ENCODE measurements at regions not wholly inside any gene's neighbourhood (a gene's known extent, or its start where the extent isn't known, plus 50 kb on each side); places are given as distances from the start of the nearest gene placed in this dataset.

GRCh38 chr13:71068041-71068440, 799.0 kb downstream of the DACH1 start:
- no peak for DNase-seq

GRCh38 chr13:71067165-71067815, 799.7 kb downstream of the DACH1 start:
- peak; percentile 12 for DNase-seq

DNA sequence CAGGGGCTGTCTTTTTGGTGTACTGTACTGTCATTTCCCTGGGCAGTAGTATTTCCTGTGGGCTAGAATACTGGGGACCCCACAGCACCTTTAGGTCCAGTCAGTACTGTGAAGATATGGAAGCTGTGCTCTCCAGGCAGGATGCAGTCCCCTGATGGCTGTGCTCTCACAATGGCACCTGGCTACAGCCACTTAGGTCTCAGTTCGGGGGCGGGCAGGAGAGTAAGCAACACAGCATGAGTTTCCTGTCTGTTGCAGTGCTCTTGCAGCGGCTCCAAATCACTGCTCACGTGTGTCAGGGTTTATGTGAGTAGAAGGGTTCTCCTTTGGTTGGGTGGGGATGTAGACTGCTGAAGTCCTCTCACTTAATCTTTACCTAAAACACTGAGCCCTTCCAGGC, 810.4 kb downstream of the DACH1 start:
- DNase-seq: no peak

- no peak for DNase-seq
Observed at GRCh38 chr13:71055644-71056043, 811.4 kb downstream of the DACH1 start.

GRCh38 chr13:71055047-71055446, 812.0 kb downstream of the DACH1 start:
- DNase-seq: no peak

DNA sequence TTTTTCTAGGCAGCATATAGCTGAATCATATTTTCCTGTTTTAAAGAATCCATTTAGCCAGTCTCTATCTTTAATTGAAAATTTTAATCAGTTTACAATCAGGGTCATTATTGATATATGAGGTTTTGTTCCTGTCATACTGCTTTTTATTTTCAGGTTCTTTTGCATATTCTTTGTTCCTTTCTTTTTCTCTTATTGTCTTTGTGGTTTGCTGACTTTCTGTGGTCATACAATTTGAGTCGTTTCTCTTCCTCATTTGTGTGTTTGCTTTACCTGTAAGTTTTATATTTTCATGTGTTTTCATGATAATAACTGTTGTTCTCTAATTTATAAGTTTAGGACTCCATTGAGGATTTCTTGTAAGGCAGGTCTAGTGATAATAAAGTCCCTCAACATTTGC, 812.6 kb downstream of the DACH1 start:
- DNase-seq: no peak

DNA sequence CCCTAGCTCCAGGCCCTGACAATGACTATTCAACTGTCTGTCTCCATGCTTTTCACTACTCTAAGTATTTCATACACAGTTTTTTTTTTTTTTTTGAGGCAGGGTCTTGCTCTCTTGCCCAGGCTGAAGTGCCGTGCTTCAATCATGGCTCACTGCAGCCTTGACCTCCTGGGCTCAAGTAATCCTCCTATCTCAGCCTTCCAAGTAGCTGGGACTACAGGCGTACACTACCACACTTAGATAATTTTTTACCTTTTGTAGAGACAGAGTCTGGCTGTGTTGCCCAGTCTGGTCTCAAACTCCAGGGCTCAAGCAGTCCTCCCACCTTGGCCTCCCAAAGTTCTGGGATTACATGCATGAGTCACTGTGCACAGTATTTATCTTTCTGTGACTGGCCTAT, 815.4 kb downstream of the DACH1 start:
- no peak for DNase-seq

DNA sequence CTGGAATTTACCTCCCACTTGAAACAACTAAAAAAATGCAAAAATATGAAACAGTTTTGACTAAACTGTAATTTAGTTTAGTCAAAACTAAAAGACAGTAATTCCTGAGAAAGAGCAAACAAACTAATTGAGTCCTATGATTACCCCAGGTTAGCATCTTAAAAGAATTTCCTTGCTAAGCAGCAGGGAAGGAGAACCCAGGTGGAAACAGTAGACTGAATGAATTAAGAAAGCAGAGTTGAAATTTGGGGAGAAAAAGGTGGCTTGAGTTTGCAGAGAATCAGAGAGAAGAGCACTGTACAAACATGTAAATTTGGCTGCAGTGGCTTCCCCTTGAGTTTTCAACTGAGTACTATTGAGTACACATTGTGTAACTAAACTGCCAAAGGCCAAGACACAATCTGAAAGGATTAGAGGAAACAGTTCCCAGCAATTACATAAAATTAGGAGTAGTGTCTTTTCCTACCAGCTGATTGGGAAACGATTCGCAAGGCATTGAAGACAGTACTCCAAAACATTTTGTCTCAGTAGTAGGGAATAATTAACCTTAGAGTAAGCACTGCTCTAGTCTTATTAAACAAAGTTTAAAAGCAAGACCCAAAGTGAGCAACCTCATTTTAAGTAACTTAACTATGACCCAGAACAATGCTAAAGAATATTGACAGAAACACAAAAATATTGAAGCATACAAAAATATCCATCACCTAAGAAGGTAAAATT, 820.5 kb downstream of the DACH1 start:
- DNase-seq: no peak

GRCh38 chr13:71045101-71045500, 821.9 kb downstream of the DACH1 start:
- DNase-seq: no peak

- no peak for DNase-seq
Observed at GRCh38 chr13:71039440-71039839, 827.6 kb downstream of the DACH1 start.

- DNase-seq: no peak
Observed at GRCh38 chr13:71034018-71034417, 833.0 kb downstream of the DACH1 start.

DNA sequence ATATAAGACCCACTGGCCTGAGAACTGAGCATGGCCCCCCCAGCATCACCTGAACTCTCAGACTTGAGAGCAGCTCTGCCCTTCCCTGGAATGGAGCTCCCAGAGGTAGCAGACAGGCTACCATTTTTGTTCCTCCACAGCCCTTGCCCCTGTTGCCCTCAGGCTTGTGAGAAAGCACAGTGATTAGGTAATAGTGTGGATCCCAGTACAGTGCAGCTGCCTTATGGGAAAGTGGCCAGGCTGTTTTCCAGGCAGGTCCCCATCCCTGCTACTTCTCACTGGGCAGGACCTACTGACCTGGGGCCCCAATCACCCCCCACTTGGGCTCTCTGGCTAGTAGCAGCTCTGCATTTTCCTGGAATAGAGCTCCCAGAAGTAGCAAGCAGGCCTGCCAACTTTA, 834.0 kb downstream of the DACH1 start:
- no peak for DNase-seq

DNA sequence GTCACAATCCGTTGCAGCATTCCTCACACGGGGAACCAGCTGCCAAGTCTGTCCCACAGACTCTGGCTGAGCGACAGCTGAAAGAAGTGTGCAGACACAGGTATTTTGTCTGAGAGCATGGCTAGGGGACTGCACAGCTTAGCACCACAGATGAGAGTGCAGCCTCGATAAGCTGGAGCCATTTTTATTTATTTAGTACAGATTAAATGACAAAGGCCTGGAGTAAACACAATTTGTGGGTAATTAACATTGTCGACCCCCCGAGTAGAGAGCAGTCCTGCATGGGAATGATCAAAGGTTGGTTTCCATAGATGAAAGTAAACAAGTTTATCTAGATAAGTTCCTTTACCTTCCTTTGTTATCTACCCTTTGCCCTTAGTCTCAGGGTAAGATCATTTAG, 836.2 kb downstream of the DACH1 start:
- no peak for DNase-seq

DNA sequence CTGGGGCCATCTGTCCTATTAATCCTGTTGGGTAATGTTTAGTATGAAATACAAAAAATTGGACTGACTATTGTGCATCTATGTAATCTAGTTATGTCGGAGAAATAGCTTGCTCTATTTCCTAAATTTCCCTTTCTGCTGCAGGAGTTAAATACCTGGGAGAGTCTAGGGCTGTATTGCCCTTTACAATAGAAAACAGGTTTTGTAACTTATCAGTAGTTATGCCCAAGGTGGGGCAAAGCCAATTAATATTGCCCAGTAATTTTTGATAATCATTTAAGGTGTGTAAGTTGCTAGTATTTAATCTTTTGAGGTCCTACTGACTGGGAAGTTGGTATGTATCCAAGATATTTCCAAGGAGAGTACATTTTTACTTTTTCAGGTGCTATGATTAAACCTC, 838.1 kb downstream of the DACH1 start:
- no peak for DNase-seq

DNA sequence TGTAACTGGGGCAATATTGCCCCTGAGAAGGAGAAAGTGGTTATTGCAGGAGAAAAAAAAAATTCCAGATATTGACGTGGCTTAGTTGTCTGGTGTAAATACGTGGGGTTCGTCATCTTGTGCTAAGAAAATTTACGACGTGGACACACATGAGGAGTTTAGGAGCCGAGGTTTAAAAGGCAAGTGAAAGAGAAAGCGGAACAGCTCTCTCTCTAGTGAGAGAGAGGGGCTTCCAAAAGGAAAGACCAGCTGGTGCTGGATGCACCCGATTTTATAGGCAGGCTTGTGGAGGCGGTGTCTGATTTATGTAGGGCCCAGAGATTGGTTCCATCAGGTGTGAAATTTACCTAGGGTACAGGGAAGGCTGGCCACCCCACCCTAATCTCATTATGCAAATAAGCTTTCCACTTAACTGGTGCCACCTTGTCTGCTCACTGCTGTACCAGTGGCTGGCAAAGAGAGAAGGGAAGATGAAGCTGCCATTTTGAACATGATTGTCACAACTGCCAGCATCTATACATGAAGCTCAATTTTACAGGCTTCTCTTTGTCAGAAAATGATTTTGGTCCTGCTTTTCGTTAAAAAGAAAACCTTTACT, 845.1 kb downstream of the DACH1 start:
- no peak for DNase-seq

DNA sequence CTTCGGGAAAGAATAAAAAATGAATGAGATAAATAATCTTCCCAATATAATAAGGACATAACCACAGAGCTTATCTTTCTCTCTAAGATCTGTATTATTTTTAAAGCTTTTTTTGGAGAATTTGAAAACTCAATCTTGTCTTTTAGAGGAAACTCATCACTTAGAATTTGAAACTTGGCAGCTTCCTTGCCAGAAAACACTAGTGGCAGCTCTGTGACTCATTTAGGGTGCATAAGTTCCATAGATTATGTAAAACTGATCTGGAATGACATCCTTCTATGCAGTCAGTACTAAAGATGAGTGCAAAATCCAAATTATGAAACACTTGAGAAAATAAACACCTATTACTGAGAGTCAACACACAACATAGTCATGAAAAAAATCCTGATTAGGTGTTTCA, 848.0 kb downstream of the DACH1 start:
- no peak for DNase-seq

DNA sequence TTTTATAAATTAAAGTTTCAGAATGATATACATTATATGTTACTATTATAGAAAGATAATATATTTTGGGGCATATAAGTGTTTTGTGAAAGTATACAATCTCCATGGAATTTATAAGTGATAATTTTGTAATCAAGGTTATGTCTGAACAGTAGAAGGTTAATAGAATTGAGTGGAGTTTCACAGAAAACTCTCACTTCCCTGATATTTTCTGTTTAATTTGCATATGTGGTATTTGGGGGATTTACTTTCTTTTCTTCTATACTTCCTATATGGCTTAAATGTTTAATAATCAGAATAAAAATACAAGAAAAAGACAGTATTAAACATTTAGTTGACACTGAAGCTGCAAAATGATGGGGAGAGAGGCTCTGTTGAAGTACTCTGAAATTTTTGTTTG, 848.5 kb downstream of the DACH1 start:
- no peak for DNase-seq

DNA sequence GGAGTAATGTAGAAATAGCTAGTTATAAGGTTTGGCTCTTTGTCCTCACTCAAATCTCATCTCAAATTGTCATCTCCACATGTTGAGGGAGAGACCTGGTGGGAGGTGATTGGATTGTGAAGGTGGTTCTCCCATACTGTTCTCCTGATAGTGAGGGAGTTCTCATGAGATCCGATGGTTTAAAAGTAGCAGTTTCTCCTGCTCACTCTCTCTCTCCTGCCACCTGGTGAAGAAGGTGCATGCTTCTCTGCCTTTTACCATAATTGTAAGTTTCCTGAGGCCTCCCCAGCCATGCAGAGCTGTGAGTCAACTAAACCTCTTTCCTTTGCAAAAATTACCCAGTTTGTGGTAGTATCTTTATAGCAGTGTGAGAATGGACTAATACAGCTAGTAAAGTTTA, 849.4 kb downstream of the DACH1 start:
- DNase-seq: no peak

GRCh38 chr13:71015516-71015915, 851.5 kb downstream of the DACH1 start:
- no peak for DNase-seq

DNA sequence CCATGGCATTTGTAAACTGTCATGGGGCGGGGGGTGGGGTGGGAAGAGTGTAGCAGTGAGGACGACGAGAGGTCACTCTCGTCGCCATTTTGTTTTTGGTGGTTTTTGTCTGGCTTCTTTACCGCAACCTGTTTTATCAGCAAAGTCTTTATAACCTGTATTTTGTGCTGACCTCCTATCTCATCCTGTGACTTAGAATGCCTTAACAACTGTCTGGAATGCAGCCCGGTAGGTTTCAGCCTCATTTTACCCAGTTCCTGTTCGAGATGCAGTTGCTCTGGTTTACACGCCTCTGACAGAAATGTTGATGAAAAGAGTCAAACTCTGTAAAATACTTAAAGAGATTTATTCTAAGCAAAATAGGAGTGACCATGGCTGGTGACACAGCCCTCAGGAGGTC, 852.0 kb downstream of the DACH1 start:
- no peak for DNase-seq

DNA sequence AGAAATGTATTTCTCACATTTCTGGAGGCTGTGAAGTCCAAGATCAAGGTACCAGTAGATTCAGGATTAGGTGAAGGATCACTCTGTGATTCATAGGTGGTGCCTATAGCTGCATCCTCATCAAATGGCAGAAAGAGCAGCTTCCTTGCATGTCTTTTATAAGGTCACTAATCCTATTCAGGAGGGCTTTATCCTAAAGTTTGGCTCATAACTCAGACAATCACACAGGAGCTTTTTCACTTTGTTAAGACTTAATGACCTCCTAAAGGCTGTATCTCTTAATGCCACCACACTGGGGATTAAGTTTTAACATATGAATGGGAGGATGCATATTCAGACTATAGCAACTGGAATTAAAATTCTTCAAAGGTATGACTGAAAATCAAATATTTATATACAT, 861.1 kb downstream of the DACH1 start:
- no peak for DNase-seq

- DNase-seq: no peak
Observed at GRCh38 chr13:70995338-70995737, 871.7 kb downstream of the DACH1 start.

- no peak for DNase-seq
Observed at GRCh38 chr13:70994191-70994590, 872.8 kb downstream of the DACH1 start.

DNA sequence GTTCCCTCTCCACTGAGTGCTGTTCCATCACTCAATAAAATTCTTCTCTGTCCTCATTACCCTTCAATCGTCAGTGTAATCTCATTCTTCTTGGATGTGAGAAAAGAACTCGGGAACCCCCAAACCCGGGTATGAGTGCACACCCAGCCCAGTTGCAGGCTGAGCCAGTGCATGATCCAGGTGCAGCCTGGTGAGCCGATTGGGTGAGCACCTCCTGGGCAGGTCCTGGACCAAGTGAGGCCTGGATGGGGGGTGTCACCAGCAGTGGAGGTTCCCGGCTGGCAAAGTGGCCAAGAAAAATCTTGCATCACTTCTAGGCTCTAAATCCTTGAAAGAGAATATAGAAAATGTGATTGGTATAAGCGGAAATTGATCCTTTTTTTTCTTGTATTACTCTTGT, 878.8 kb upstream of the KLHL1 start:
- DNase-seq: no peak

DNA sequence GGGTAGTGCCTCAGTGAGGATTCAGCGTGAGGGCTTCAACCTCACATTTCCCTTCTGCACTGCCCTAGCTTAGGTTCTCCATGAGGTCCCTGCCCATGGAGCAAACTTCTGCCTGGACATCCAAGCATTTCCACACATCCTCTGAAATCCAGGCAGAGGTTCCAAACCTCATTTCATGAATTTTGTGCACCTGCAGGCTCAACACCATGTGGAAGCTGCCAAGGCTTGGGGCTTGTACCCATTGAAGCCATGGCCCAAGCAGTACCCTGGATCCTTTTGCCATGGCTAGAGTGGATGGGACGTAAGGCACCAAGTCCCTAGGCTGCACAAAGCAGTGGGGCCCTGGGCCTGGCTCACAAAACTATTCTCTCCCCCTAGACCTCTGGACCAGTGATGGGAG, 877.1 kb upstream of the KLHL1 start:
- DNase-seq: no peak

All from DMS 273 treated with DMSO at 0.1 percent for 48 hours (cell line).